BLaER1 treated with 17β-estradiol and CSF1 and Interleukin-3, amounts not matched to agents 10 nM and 100 nM (cell line): ENCODE measurements at regions not wholly inside any gene's neighbourhood (a gene's known extent, or its start where the extent isn't known, plus 50 kb on each side); places are given as distances from the start of the nearest gene placed in this dataset.
"Not testable (repeated sequence)": the region's sequence is repeated elsewhere in the genome, so short reads cannot be mapped to it uniquely, and the experiment has no call there.

ENCODE experiments used
- H3K27ac ChIP-seq, 11 experiments: shearing (Covaris generic); formaldehyde crosslinking; 2 replicates each; pipeline ENCODE4 v1.8.1; 2022
- H3K27me3 ChIP-seq, 11 experiments: shearing (Covaris generic); formaldehyde crosslinking; 2 replicates each; pipeline ENCODE4 v1.8.1; 2022
- H3K36me3 ChIP-seq, 11 experiments: shearing (Covaris generic); formaldehyde crosslinking; 2 replicates each; pipeline ENCODE4 v1.8.1; 2022
- H3K4me1 ChIP-seq, 10 experiments: shearing (Covaris generic); formaldehyde crosslinking; 2 replicates each; pipeline ENCODE4 v1.8.1; 2022
- H3K4me2 ChIP-seq, 11 experiments: shearing (Covaris generic); formaldehyde crosslinking; 2 replicates each; pipeline ENCODE4 v1.8.1; 2022
- H3K4me3 ChIP-seq, 10 experiments: shearing (Covaris generic); formaldehyde crosslinking; 2 replicates each; pipeline ENCODE4 v1.8.1; 2022
- H3K9ac ChIP-seq, 11 experiments: shearing (Covaris generic); formaldehyde crosslinking; 2 replicates each; pipeline ENCODE4 v1.8.1; 2022
- H3K9me3 ChIP-seq, 11 experiments: shearing (Covaris generic); formaldehyde crosslinking; replicated peaks in 1 of 11; 2 replicates each; pipeline ENCODE4 v1.8.1; 2022
- H4K20me1 ChIP-seq, 11 experiments: shearing (Covaris generic); formaldehyde crosslinking; 2 replicates each; pipeline ENCODE4 v1.8.1; 2022
- Cebpa-rat ChIP-seq, 11 experiments: shearing (Covaris generic); IDR thresholded peaks; 2 replicates each; pipeline ENCODE4 v1.8.1; 2022

- no peak overlapping the region for H3K4me3 ChIP-seq
- no peak overlapping the region for H3K9ac ChIP-seq
- no peak for TF ChIP-seq Cebpa-rat (IDR thresholded peaks at IDR 0.05)
- H4K20me1 ChIP-seq = no peaks in the 10 kb centered on the region
- no peak overlapping the region for H3K4me2 ChIP-seq
- H3K36me3 ChIP-seq = no peaks in the 10 kb centered on the region
- H3K27me3 ChIP-seq = no peaks in the 10 kb centered on the region
- peaks cover 0 to 17% (median 10%) of the 10 kb centered on the region in 11 experiments; a peak in 12 of 22 replicates for H3K9me3 ChIP-seq
- H3K27ac ChIP-seq = no peak overlapping the region
- no peaks in the 10 kb centered on the region for H3K4me1 ChIP-seq
Measured at GRCh38 chr2:47964277-47964676, 58.0 kb upstream of the FBXO11 start.

DNA sequence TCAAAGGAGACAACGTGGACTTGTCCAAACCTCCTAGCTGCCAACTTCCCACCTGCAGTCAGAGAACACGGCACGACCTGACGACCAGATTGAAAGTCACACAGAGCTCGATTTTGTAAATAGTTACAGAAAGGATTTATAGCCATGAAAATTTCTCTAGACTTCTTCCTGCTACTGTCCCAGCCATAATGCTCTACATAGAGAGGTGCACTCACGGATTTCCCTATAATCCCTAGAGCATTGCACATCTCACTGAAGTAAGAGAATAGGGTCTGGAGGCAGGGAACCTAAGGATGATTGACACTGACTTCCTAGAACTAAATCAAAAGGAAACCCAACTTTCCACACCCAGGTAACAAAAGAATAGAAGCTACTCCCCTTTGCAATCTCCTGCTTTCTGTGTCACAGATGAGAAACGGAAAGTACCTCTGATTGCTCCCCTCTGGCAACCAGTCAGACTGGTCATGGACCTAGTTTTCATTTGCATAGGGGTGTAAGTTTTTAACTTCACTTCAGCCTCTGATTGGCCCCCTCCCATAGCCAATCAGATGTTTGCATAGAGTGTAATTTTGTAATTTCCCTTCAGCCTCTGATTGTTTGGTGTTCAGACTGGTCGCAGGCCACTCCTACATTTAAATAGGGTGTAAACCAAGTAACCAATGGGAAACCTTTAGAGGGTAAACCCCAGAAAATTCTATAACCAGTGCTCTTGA, 58.6 kb upstream of the FBXO11 start:
- no peaks in the 10 kb centered on the region for H3K36me3 ChIP-seq
- H3K4me1 ChIP-seq = no peaks in the 10 kb centered on the region
- H3K9ac ChIP-seq = no peak overlapping the region
- H3K4me3 ChIP-seq = no peak overlapping the region
- TF ChIP-seq Cebpa-rat (IDR thresholded peaks at IDR 0.05) = no peak
- H3K4me2 ChIP-seq = no peak overlapping the region
- H4K20me1 ChIP-seq = no peaks in the 10 kb centered on the region
- H3K27ac ChIP-seq = no peak overlapping the region
- H3K27me3 ChIP-seq = no peaks in the 10 kb centered on the region
- peaks cover 0 to 17% (median 10%) of the 10 kb centered on the region in 11 experiments; a peak in 12 of 22 replicates for H3K9me3 ChIP-seq

DNA sequence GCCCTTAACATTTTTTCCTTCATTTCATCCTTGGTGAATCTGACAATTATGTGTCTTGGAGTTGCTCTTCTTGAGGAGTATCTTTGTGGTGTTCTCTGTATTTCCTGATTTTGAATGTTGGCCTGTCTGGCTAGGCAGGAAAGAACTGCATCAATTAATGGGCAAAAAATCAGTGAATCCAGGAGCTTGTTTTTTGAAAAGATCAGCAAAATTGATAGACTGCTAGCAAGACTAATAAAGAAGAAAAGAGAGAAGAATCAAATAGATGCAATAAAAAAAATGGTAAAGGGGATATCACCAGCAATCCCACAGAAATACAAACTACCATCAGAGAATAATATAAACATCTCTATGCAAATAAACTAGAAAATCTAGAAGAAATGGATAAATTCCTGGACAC, 70.4 kb upstream of the FBXO11 start:
- not testable (repeated sequence) for H3K4me2 ChIP-seq, H3K27ac ChIP-seq, H4K20me1 ChIP-seq, H3K36me3 ChIP-seq, H3K4me1 ChIP-seq, H3K27me3 ChIP-seq, H3K4me3 ChIP-seq, H3K9ac ChIP-seq
- H3K9me3 ChIP-seq = peaks cover 0 to 14% (median 6%) of the 10 kb centered on the region in 11 experiments; a peak in 10 of 22 replicates

GRCh38 chr2:47984041-47984440, 77.7 kb upstream of the FBXO11 start:
- Histone ChIP-seq H3K4me2 (peak overlapping the region; percentile 6 to 67 (median 50); a peak in 20 of 22 replicates), H3K36me3 (no peaks in the 10 kb centered on the region), H3K9ac (no peak overlapping the region), H4K20me1 (no peaks in the 10 kb centered on the region), H3K9me3 (peaks cover 0 to 7% (median 0%) of the 10 kb centered on the region in 11 experiments; a peak in 2 of 22 replicates), H3K4me3 (no peak overlapping the region), H3K27ac (no peak overlapping the region), H3K27me3 (no peaks in the 10 kb centered on the region), H3K4me1 (peaks cover 7 to 13% (median 10%) of the 10 kb centered on the region in 10 experiments; a peak in 19 of 20 replicates)
- TF ChIP-seq Cebpa-rat (IDR thresholded peaks at IDR 0.05) = no peak

- no peak for TF ChIP-seq Cebpa-rat (IDR thresholded peaks at IDR 0.05)
- Histone ChIP-seq H3K4me2 (no peak overlapping the region), H3K4me1 (peaks cover 0 to 7% (median 0%) of the 10 kb centered on the region in 10 experiments; a peak in 1 of 20 replicates), H3K9me3 (peaks cover 0 to 7% (median 0%) of the 10 kb centered on the region in 11 experiments; a peak in 1 of 22 replicates), H3K27me3 (no peaks in the 10 kb centered on the region), H4K20me1 (no peaks in the 10 kb centered on the region), H3K4me3 (no peak overlapping the region), H3K9ac (no peak overlapping the region), H3K36me3 (no peaks in the 10 kb centered on the region), H3K27ac (no peak overlapping the region)
Measured at GRCh38 chr2:47990503-47990902, 84.2 kb upstream of the FBXO11 start.

DNA sequence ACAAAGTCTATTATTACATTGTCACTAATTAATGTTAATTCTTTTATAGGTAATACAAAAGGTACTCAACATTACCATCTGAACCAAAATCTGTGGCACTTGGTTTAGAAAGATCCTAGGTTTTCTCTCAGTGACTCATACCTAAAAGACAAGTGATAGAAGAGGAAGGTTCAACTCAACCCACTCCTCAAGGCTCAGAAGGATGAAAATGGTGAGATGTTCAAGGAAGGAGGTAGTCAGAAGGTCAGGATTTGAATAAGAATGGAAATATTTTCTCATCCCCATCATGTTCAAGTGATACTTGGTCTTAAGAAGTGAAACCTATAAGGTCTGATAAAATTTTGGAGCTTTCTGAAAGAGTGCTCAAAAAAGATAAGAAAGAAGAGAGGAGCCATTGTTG, 86.4 kb upstream of the FBXO11 start:
- Histone ChIP-seq H3K4me1 (peaks cover 0 to 7% (median 0%) of the 10 kb centered on the region in 10 experiments; a peak in 1 of 20 replicates), H4K20me1 (no peaks in the 10 kb centered on the region), H3K36me3 (no peaks in the 10 kb centered on the region), H3K27me3 (no peaks in the 10 kb centered on the region), H3K9me3 (no peaks in the 10 kb centered on the region), H3K9ac (no peak overlapping the region), H3K4me3 (no peak overlapping the region), H3K27ac (no peak overlapping the region), H3K4me2 (no peak overlapping the region)
- TF ChIP-seq Cebpa-rat (IDR thresholded peaks at IDR 0.05) = no peak

DNA sequence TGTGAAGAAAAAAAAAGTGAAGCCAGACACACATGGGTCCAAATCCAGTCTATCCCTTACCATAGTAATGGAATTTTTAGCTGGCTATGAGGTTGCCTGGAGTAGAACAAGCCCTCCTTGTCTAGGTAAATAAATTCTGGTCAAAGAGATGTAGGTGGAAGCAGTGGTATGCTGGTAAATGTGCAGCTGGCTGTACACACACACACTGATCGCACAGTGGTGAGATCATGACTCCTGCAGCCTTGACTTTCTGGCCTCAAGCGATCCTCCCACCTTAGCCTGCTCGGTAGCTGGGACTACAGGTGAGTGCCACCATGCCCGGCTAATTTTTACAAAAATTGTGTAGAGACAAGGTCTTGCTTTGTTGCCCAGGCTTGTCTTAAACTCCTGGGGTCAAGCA, 90.5 kb upstream of the FBXO11 start:
- TF ChIP-seq Cebpa-rat (IDR thresholded peaks at IDR 0.05) = no peak
- peaks cover 0 to 7% (median 0%) of the 10 kb centered on the region in 10 experiments; a peak in 1 of 20 replicates for H3K4me1 ChIP-seq
- H3K9me3 ChIP-seq = 0 out of 22 replicates have a peak, but pooled peaks cover 0 to 4% (median 0%) of the 10 kb centered on the region in 11 experiments
- H3K4me3 ChIP-seq = no peak overlapping the region
- no peak overlapping the region for H3K9ac ChIP-seq
- H3K36me3 ChIP-seq = no peaks in the 10 kb centered on the region
- H3K27ac ChIP-seq = no peak overlapping the region
- no peak overlapping the region for H3K4me2 ChIP-seq
- no peaks in the 10 kb centered on the region for H4K20me1 ChIP-seq
- no peaks in the 10 kb centered on the region for H3K27me3 ChIP-seq

DNA sequence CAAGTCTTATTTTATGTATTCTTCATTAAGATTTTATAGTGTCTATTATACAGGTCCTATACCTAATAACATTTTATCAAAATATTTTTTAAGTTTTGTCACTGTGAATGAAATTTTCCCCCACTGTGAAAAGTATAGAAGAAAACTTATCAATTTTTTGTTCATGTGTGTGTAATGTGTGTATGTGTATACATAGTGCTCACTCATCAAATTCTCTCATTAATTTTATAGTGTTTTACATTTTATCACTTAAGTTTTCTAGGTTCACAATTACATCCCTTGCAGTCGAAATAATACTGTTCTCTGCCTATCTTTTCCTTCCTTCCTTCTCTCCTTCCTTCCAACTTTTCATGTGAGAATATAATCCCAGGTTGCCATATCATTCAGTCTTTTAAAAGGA, 93.2 kb upstream of the FBXO11 start:
- Histone ChIP-seq H3K36me3 (no peaks in the 10 kb centered on the region), H3K4me3 (no peak overlapping the region), H3K4me1 (no peaks in the 10 kb centered on the region), H3K27me3 (no peaks in the 10 kb centered on the region), H3K9me3 (0 out of 22 replicates have a peak, but pooled peaks cover 0 to 4% (median 0%) of the 10 kb centered on the region in 11 experiments), H4K20me1 (no peaks in the 10 kb centered on the region), H3K27ac (no peak overlapping the region), H3K9ac (no peak overlapping the region), H3K4me2 (no peak overlapping the region)
- TF ChIP-seq Cebpa-rat (IDR thresholded peaks at IDR 0.05) = no peak

DNA sequence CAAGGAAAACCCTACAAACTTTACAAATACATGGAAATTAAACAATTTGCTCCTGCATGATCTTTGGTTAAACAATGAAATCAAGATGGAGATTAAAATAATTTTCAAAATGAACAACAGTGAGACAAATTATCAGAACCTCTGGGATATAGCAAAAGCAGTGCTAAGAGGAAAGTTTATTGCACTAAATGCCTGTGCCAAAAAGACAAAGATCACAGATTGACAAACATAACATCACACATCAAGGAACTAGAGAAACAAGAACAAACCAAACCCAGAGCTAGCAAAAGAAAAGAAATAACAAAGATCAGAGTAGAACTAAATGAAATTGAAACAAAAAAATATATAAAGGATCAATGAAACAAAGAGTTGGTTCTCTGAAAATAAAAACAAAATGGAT, 95.2 kb upstream of the FBXO11 start:
- H4K20me1 ChIP-seq = no peaks in the 10 kb centered on the region
- no peaks in the 10 kb centered on the region for H3K27me3 ChIP-seq
- no peak overlapping the region for H3K4me3 ChIP-seq
- H3K4me2 ChIP-seq = no peak overlapping the region
- H3K9me3 ChIP-seq = peaks cover 0 to 9% (median 6%) of the 10 kb centered on the region in 11 experiments; a peak in 13 of 22 replicates
- H3K36me3 ChIP-seq = no peaks in the 10 kb centered on the region
- no peak for TF ChIP-seq Cebpa-rat (IDR thresholded peaks at IDR 0.05)
- H3K27ac ChIP-seq = no peak overlapping the region
- H3K4me1 ChIP-seq = no peaks in the 10 kb centered on the region
- H3K9ac ChIP-seq = no peak overlapping the region

DNA sequence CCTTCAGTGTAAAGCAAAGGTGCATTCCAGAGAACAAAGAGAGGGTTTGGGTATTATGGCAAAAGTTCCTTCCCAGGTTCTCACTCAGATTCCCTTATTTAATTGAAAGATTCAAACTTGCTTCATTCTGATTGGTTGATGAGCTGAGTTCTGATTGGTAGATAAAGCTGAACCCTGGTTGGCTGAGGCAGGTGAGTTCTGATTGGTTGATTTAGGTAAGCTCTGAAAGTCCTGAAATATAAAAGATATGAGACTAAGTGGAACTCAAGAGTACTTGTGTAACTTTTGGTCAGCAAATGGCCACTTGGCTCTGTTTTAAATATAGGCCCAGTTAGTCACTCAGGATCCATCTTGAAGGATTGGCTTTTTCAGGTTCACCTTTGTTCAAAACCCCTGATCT, 99.8 kb upstream of the FBXO11 start:
- Histone ChIP-seq H3K4me3 (no peak overlapping the region), H3K4me1 (no peaks in the 10 kb centered on the region), H3K27me3 (no peaks in the 10 kb centered on the region), H3K4me2 (no peak overlapping the region), H3K27ac (no peak overlapping the region), H3K36me3 (no peaks in the 10 kb centered on the region), H3K9ac (no peak overlapping the region), H4K20me1 (no peaks in the 10 kb centered on the region), H3K9me3 (peaks cover 0 to 10% (median 6%) of the 10 kb centered on the region in 11 experiments; a peak in 13 of 22 replicates)
- TF ChIP-seq Cebpa-rat (IDR thresholded peaks at IDR 0.05) = no peak
